ENCODE measurements at regions not wholly inside any gene's neighbourhood (a gene's known extent, or its start where the extent isn't known, plus 50 kb on each side); places are given as distances from the start of the nearest gene placed in this dataset.

GRCh38 chr4:96955226-96955625 lies 1115.3 kb downstream of the PDHA2 start:
- no peak overlapping the region for H3K4me3 ChIP-seq (ENCODE audit: low read depth in 1 of 3, low read length in 3 of 3)
- no peak for DNase-seq (ENCODE audit: low spot score)
- no peaks in the 10 kb centered on the region for H3K36me3 ChIP-seq (ENCODE audit: control insufficient read depth in 4 of 4, insufficient read depth in 3 of 4, low read depth in 1 of 4, low read length in 3 of 4)
- TF ChIP-seq MAX (IDR thresholded peaks at IDR 0.05) (no peak), FOXA2 (IDR thresholded peaks at IDR 0.05) (no peak), GABPA (IDR thresholded peaks at IDR 0.05 in 1 of 2, conservative IDR thresholded peaks at IDR 0.05 in 1 of 2) (no peak)
- H3K4me1 ChIP-seq (ENCODE audit: control insufficient read depth in 4 of 4, insufficient read depth in 4 of 4, low read length in 3 of 4): no peaks in the 10 kb centered on the region
- H3K27me3 ChIP-seq (ENCODE audit: control insufficient read depth in 4 of 4, insufficient read depth in 4 of 4, low read length in 3 of 4): peaks cover 0 to 3% (median 0%) of the 10 kb centered on the region in 4 donors
- WGBS: 55% methylated on average over 1 of the region's 1 CpG
- no peak overlapping the region for H3K27ac ChIP-seq (ENCODE audit: low read depth in 1 of 2, low read length in 2 of 2)
- no peaks in the 10 kb centered on the region for H3K9me3 ChIP-seq (ENCODE audit: control insufficient read depth in 4 of 4, low read length in 3 of 4)
- H3K9ac ChIP-seq (ENCODE audit: low read depth in 1 of 2, low read length in 2 of 2): no peak overlapping the region

GRCh38 chr4:96955691-96956090 lies 1115.8 kb downstream of the PDHA2 start:
- Histone ChIP-seq H3K27ac (ENCODE audit: low read depth in 1 of 2, low read length in 2 of 2) (no peak overlapping the region), H3K9me3 (ENCODE audit: control insufficient read depth in 4 of 4, low read length in 3 of 4) (no peaks in the 10 kb centered on the region), H3K9ac (ENCODE audit: low read depth in 1 of 2, low read length in 2 of 2) (no peak overlapping the region), H3K4me1 (ENCODE audit: control insufficient read depth in 4 of 4, insufficient read depth in 4 of 4, low read length in 3 of 4) (no peaks in the 10 kb centered on the region), H3K27me3 (ENCODE audit: control insufficient read depth in 4 of 4, insufficient read depth in 4 of 4, low read length in 3 of 4) (peaks cover 0 to 3% (median 0%) of the 10 kb centered on the region in 4 donors), H3K36me3 (ENCODE audit: control insufficient read depth in 4 of 4, insufficient read depth in 3 of 4, low read depth in 1 of 4, low read length in 3 of 4) (no peaks in the 10 kb centered on the region), H3K4me3 (ENCODE audit: low read depth in 1 of 3, low read length in 3 of 3) (no peak overlapping the region)
- no peak for DNase-seq (ENCODE audit: low spot score)
- TF ChIP-seq, protein P1, sequence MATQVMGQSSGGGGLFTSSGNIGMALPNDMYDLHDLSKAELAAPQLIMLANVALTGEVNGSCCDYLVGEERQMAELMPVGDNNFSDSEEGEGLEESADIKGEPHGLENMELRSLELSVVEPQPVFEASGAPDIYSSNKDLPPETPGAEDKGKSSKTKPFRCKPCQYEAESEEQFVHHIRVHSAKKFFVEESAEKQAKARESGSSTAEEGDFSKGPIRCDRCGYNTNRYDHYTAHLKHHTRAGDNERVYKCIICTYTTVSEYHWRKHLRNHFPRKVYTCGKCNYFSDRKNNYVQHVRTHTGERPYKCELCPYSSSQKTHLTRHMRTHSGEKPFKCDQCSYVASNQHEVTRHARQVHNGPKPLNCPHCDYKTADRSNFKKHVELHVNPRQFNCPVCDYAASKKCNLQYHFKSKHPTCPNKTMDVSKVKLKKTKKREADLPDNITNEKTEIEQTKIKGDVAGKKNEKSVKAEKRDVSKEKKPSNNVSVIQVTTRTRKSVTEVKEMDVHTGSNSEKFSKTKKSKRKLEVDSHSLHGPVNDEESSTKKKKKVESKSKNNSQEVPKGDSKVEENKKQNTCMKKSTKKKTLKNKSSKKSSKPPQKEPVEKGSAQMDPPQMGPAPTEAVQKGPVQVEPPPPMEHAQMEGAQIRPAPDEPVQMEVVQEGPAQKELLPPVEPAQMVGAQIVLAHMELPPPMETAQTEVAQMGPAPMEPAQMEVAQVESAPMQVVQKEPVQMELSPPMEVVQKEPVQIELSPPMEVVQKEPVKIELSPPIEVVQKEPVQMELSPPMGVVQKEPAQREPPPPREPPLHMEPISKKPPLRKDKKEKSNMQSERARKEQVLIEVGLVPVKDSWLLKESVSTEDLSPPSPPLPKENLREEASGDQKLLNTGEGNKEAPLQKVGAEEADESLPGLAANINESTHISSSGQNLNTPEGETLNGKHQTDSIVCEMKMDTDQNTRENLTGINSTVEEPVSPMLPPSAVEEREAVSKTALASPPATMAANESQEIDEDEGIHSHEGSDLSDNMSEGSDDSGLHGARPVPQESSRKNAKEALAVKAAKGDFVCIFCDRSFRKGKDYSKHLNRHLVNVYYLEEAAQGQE (IDR thresholded peaks at IDR 0.05): no peak
- TF ChIP-seq JUND (IDR thresholded peaks at IDR 0.05) (no peak), GABPA (IDR thresholded peaks at IDR 0.05 in 1 of 2, conservative IDR thresholded peaks at IDR 0.05 in 1 of 2) (no peak), RXRA (IDR thresholded peaks at IDR 0.05) (no peak), SP1 (IDR thresholded peaks at IDR 0.05) (no peak), RAD21 (IDR thresholded peaks at IDR 0.05) (no peak), HNF4G (IDR thresholded peaks at IDR 0.05) (no peak), YY1 (IDR thresholded peaks at IDR 0.05) (no peak), EGR1 (IDR thresholded peaks at IDR 0.05; ENCODE audit: low read depth in 2 of 2) (no peak), HNF4A (conservative IDR thresholded peaks at IDR 0.05) (no peak), MAX (IDR thresholded peaks at IDR 0.05) (no peak), FOXA1 (IDR thresholded peaks at IDR 0.05) (no peak), TAF1 (conservative IDR thresholded peaks at IDR 0.05) (no peak), NR2F2 (IDR thresholded peaks at IDR 0.05) (no peak), ATF3 (IDR thresholded peaks at IDR 0.05) (no peak)
- TF ChIP-seq, protein P2, sequence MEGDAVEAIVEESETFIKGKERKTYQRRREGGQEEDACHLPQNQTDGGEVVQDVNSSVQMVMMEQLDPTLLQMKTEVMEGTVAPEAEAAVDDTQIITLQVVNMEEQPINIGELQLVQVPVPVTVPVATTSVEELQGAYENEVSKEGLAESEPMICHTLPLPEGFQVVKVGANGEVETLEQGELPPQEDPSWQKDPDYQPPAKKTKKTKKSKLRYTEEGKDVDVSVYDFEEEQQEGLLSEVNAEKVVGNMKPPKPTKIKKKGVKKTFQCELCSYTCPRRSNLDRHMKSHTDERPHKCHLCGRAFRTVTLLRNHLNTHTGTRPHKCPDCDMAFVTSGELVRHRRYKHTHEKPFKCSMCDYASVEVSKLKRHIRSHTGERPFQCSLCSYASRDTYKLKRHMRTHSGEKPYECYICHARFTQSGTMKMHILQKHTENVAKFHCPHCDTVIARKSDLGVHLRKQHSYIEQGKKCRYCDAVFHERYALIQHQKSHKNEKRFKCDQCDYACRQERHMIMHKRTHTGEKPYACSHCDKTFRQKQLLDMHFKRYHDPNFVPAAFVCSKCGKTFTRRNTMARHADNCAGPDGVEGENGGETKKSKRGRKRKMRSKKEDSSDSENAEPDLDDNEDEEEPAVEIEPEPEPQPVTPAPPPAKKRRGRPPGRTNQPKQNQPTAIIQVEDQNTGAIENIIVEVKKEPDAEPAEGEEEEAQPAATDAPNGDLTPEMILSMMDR (IDR thresholded peaks at IDR 0.05; ENCODE audit: low read depth, low read length, missing input control): no peak

Data from liver (tissue), 8 donors.